Stomach smooth muscle (tissue), 2 donors: ENCODE measurements at regions not wholly inside any gene's neighbourhood (a gene's known extent, or its start where the extent isn't known, plus 50 kb on each side); places are given as distances from the start of the nearest gene placed in this dataset.

Experiments used
- H3K27ac ChIP-seq: one replicate; pipeline ENCODE4 v1.7.0; 2013; ENCODE audit warnings: mild to moderate bottlenecking, low read length, inconsistent platforms
- H3K27me3 ChIP-seq, 2 donors: one replicate each; pipeline ENCODE4 v1.7.0; 2013; ENCODE audit warnings: low read length in 2 of 2; ENCODE audit not compliant: insufficient read depth in 2 of 2, control insufficient read depth in 1 of 2
- H3K36me3 ChIP-seq, 2 donors: one replicate each; pipeline ENCODE4 v1.7.0; 2013; ENCODE audit warnings: low read length in 2 of 2; ENCODE audit not compliant: control insufficient read depth in 2 of 2, insufficient read depth in 2 of 2
- H3K4me1 ChIP-seq: one replicate; pipeline ENCODE4 v1.7.0; 2013; ENCODE audit warnings: low read length; ENCODE audit not compliant: control insufficient read depth, insufficient read depth
- H3K4me3 ChIP-seq, 2 donors: one replicate each; pipeline ENCODE4 v1.7.0; 2013; ENCODE audit warnings: low read length in 2 of 2
- H3K9ac ChIP-seq, 2 donors: one replicate each; pipeline ENCODE4 v1.7.0; 2013; ENCODE audit warnings: low read length in 2 of 2, mild to moderate bottlenecking in 1 of 2
- H3K9me3 ChIP-seq, 2 donors: one replicate each; pipeline ENCODE4 v1.7.0; 2013; ENCODE audit warnings: low read length in 2 of 2; ENCODE audit not compliant: control insufficient read depth in 2 of 2
- donor health status: healthy.
- donor health status: Pancreatic carcinoma.

- H3K4me1 ChIP-seq, result no peaks in the 10 kb centered on the region
- no peak overlapping the region for H3K4me3 ChIP-seq
- no peaks in the 10 kb centered on the region for H3K9me3 ChIP-seq
- no peak overlapping the region for H3K9ac ChIP-seq
- no peak overlapping the region for H3K27ac ChIP-seq
- no peaks in the 10 kb centered on the region for H3K27me3 ChIP-seq
- no peaks in the 10 kb centered on the region for H3K36me3 ChIP-seq
These were observed 203.0 kb upstream of the DYNLRB2 start for GRCh38 chr16:80337786-80338185.

- Histone ChIP-seq H3K27me3 (no peaks in the 10 kb centered on the region), H3K36me3 (no peaks in the 10 kb centered on the region), H3K9me3 (no peaks in the 10 kb centered on the region), H3K9ac (no peak overlapping the region), H3K4me1 (no peaks in the 10 kb centered on the region), H3K4me3 (no peak overlapping the region), H3K27ac (no peak overlapping the region)
These were observed 210.0 kb upstream of the DYNLRB2 start for GRCh38 chr16:80330803-80331202.

GRCh38 chr16:80330150-80330549 lies 210.6 kb upstream of the DYNLRB2 start:
- no peak overlapping the region for H3K9ac ChIP-seq

GRCh38 chr16:80327740-80328139 lies 213.1 kb upstream of the DYNLRB2 start:
- Histone ChIP-seq H3K36me3 (no peaks in the 10 kb centered on the region), H3K27ac (no peak overlapping the region), H3K9ac (no peak overlapping the region), H3K27me3 (no peaks in the 10 kb centered on the region), H3K9me3 (no peaks in the 10 kb centered on the region), H3K4me3 (no peak overlapping the region), H3K4me1 (no peaks in the 10 kb centered on the region)

More at GRCh38 chr16:80330150-80330549, 210.6 kb upstream of the DYNLRB2 start:
- H3K4me3 ChIP-seq, result no peak overlapping the region
- H3K4me1 ChIP-seq, result no peaks in the 10 kb centered on the region
- no peaks in the 10 kb centered on the region for H3K27me3 ChIP-seq
- H3K9me3 ChIP-seq, result no peaks in the 10 kb centered on the region
- no peak overlapping the region for H3K27ac ChIP-seq
- H3K36me3 ChIP-seq, result no peaks in the 10 kb centered on the region

- Histone ChIP-seq H3K36me3 (no peaks in the 10 kb centered on the region), H3K4me3 (no peak overlapping the region), H3K9ac (no peak overlapping the region), H3K27ac (no peak overlapping the region), H3K9me3 (no peaks in the 10 kb centered on the region), H3K27me3 (no peaks in the 10 kb centered on the region), H3K4me1 (no peaks in the 10 kb centered on the region)
These were observed 216.4 kb upstream of the DYNLRB2 start for GRCh38 chr16:80324371-80324770.

- Histone ChIP-seq H3K36me3 (no peaks in the 10 kb centered on the region), H3K9ac (no peak overlapping the region), H3K4me1 (no peaks in the 10 kb centered on the region), H3K4me3 (no peak overlapping the region), H3K27ac (no peak overlapping the region), H3K9me3 (no peaks in the 10 kb centered on the region), H3K27me3 (no peaks in the 10 kb centered on the region)
These were observed 217.0 kb upstream of the DYNLRB2 start for GRCh38 chr16:80323808-80324195.

- Histone ChIP-seq H3K27ac (no peak overlapping the region), H3K27me3 (no peaks in the 10 kb centered on the region), H3K4me1 (no peaks in the 10 kb centered on the region), H3K4me3 (no peak overlapping the region), H3K9ac (no peak overlapping the region), H3K9me3 (no peaks in the 10 kb centered on the region), H3K36me3 (no peaks in the 10 kb centered on the region)
These were observed 217.5 kb upstream of the DYNLRB2 start for GRCh38 chr16:80323187-80323807.

- Histone ChIP-seq H3K4me3 (no peak overlapping the region), H3K27me3 (no peaks in the 10 kb centered on the region), H3K9me3 (peaks cover 0 to 2% of the 10 kb centered on the region in 2 donors), H3K27ac (no peak overlapping the region), H3K4me1 (no peaks in the 10 kb centered on the region), H3K36me3 (no peaks in the 10 kb centered on the region), H3K9ac (no peak overlapping the region)
These were observed 221.6 kb upstream of the DYNLRB2 start for GRCh38 chr16:80319181-80319580.

GRCh38 chr16:80318107-80318506 lies 222.7 kb upstream of the DYNLRB2 start:
- Histone ChIP-seq H3K27me3 (no peaks in the 10 kb centered on the region), H3K36me3 (no peaks in the 10 kb centered on the region), H3K4me3 (no peak overlapping the region), H3K9ac (no peak overlapping the region), H3K27ac (no peak overlapping the region), H3K4me1 (no peaks in the 10 kb centered on the region), H3K9me3 (peaks cover 0 to 2% of the 10 kb centered on the region in 2 donors)

- Histone ChIP-seq H3K27me3 (no peaks in the 10 kb centered on the region), H3K9ac (no peak overlapping the region)
These were observed 223.2 kb upstream of the DYNLRB2 start for GRCh38 chr16:80317599-80318037.

GRCh38 chr16:80317116-80317515 lies 223.7 kb upstream of the DYNLRB2 start:
- no peaks in the 10 kb centered on the region for H3K27me3 ChIP-seq
- peaks cover 0 to 2% of the 10 kb centered on the region in 2 donors for H3K9me3 ChIP-seq
- H3K9ac ChIP-seq, result no peak overlapping the region
- H3K36me3 ChIP-seq, result no peaks in the 10 kb centered on the region
- no peak overlapping the region for H3K27ac ChIP-seq
- H3K4me1 ChIP-seq, result no peaks in the 10 kb centered on the region
- H3K4me3 ChIP-seq, result no peak overlapping the region

More at GRCh38 chr16:80317599-80318037, 223.2 kb upstream of the DYNLRB2 start:
- Histone ChIP-seq H3K27ac (no peak overlapping the region), H3K9me3 (peaks cover 0 to 2% of the 10 kb centered on the region in 2 donors), H3K4me3 (no peak overlapping the region), H3K36me3 (no peaks in the 10 kb centered on the region), H3K4me1 (no peaks in the 10 kb centered on the region)
